DND-41 (cell line): ENCODE measurements at regions not wholly inside any gene's neighbourhood (a gene's known extent, or its start where the extent isn't known, plus 50 kb on each side); places are given as distances from the start of the nearest gene placed in this dataset.

ENCODE experiments used
- ATAC-seq: fragments of 200-7000 bp; cut with Tn5 transposase; 3 replicates; pipeline ENCODE4 v1.9.1; 2021; ENCODE audit warnings: low read depth; ENCODE audit not compliant: insufficient read depth
- DNase-seq: peaks from one replicate; pipeline ENCODE4 v3.0.0-alpha.2; 2020
- H2AFZ ChIP-seq: 2 replicates; pipeline ENCODE4 v1.6.0; 2012; ENCODE audit warnings: low read depth, low read length
- H3K27ac ChIP-seq: 2 replicates; pipeline ENCODE4 v1.5.1; 2012; ENCODE audit warnings: low read length, inconsistent platforms
- H3K27me3 ChIP-seq: fragments of 200-600 bp; sonication (generic); 2 replicates; pipeline ENCODE4 v1.6.0; 2012; ENCODE audit warnings: low read length, mild to moderate bottlenecking, inconsistent platforms; ENCODE audit not compliant: insufficient read depth, poor library complexity
- H3K36me3 ChIP-seq: 2 replicates; pipeline ENCODE4 v1.5.1; 2012; ENCODE audit warnings: low read length, inconsistent platforms; ENCODE audit not compliant: insufficient read depth
- H3K4me1 ChIP-seq: 2 replicates; pipeline ENCODE4 v1.5.1; 2012; ENCODE audit warnings: mild to moderate bottlenecking, low read length; ENCODE audit not compliant: insufficient read depth
- H3K4me2 ChIP-seq: 2 replicates; pipeline ENCODE4 v1.6.0; 2012; ENCODE audit warnings: mild to moderate bottlenecking, moderate library complexity, low read length, inconsistent platforms; ENCODE audit not compliant: insufficient read depth
- H3K4me3 ChIP-seq, 2 experiments: fragments of 200-600 bp in 1 of 2; shearing (Covaris generic) in 1 of 2; 2 replicates each; pipeline ENCODE4 v1.5.1; 2012 to 2016; ENCODE audit warnings: inconsistent platforms in 2 of 2, low read length in 2 of 2, mild to moderate bottlenecking in 2 of 2, low read depth in 1 of 2, moderate library complexity in 1 of 2
- H3K79me2 ChIP-seq: 2 replicates; pipeline ENCODE4 v1.6.0; 2012; ENCODE audit warnings: low read length, inconsistent platforms; ENCODE audit not compliant: insufficient read depth
- H3K9ac ChIP-seq: 2 replicates; pipeline ENCODE4 v1.6.0; 2012; ENCODE audit warnings: low read depth, mild to moderate bottlenecking, inconsistent platforms, low read length, moderate library complexity
- H3K9me3 ChIP-seq: 2 replicates; pipeline ENCODE4 v1.5.1; 2012; ENCODE audit warnings: low read length, moderate library complexity, mild to moderate bottlenecking, inconsistent platforms; ENCODE audit not compliant: insufficient read depth, severe bottlenecking
- H4K20me1 ChIP-seq: 2 replicates; pipeline ENCODE4 v1.6.0; 2012; ENCODE audit warnings: low read length; ENCODE audit not compliant: insufficient read depth
- CTCF ChIP-seq: IDR thresholded peaks from 2 replicates; pipeline ENCODE4 v1.5.1; 2012; ENCODE audit warnings: borderline replicate concordance, low read length, moderate library complexity, mild to moderate bottlenecking; ENCODE audit not compliant: poor library complexity, severe bottlenecking; ENCODE audit errors: extremely low read depth
- EZH2 ChIP-seq: IDR thresholded peaks from 3 replicates; pipeline ENCODE4 v1.6.1; 2012; ENCODE audit warnings: borderline replicate concordance, low read depth, mild to moderate bottlenecking, moderate library complexity, low read length, inconsistent platforms; ENCODE audit not compliant: severe bottlenecking

- H3K4me1 ChIP-seq: peaks cover 17% of the 10 kb centered on the region
- H3K27me3 ChIP-seq: no peaks in the 10 kb centered on the region
These were observed 63.7 kb upstream of the ATP12A start for GRCh38 chr13:24616514-24616913.

GRCh38 chr13:24617256-24618010 lies 62.8 kb upstream of the ATP12A start:
- Histone ChIP-seq H3K36me3 (no peaks in the 10 kb centered on the region), H3K9me3 (no peaks in the 10 kb centered on the region), H4K20me1 (no peaks in the 10 kb centered on the region), H3K27ac (peak overlapping the region; percentile 61; the same call in 1 of the 2 replicates), H3K4me2 (no peak overlapping the region), H3K27me3 (no peaks in the 10 kb centered on the region), H3K4me3 (no peak overlapping the region), H3K9ac (no peak overlapping the region), H3K4me1 (peaks cover 17% of the 10 kb centered on the region), H3K79me2 (no peaks in the 10 kb centered on the region), H2AFZ (peak overlapping the region; percentile 69; the same call in 1 of the 2 replicates)
- DNase-seq (no peak), ATAC-seq (no peak)
- TF ChIP-seq CTCF (no peak), EZH2 (no peak)

More at GRCh38 chr13:24616514-24616913, 63.7 kb upstream of the ATP12A start:
- H4K20me1 ChIP-seq: no peaks in the 10 kb centered on the region
- DNase-seq (no peak), ATAC-seq (no peak)
- no peak overlapping the region for H2AFZ ChIP-seq
- H3K9ac ChIP-seq: no peak overlapping the region
- no peak for TF ChIP-seq EZH2
- no peaks in the 10 kb centered on the region for H3K36me3 ChIP-seq
- H3K79me2 ChIP-seq: no peaks in the 10 kb centered on the region
- H3K4me3 ChIP-seq: no peak overlapping the region
- no peak overlapping the region for H3K27ac ChIP-seq
- H3K9me3 ChIP-seq: no peaks in the 10 kb centered on the region
- no peak overlapping the region for H3K4me2 ChIP-seq

GRCh38 chr13:24618011-24618955 lies 61.9 kb upstream of the ATP12A start:
- Histone ChIP-seq H3K36me3 (no peaks in the 10 kb centered on the region), H3K4me3 (no peak overlapping the region), H3K9ac (0 out of 2 replicates have a peak overlapping the region, but pooled peaks have one; percentile 9), H4K20me1 (no peaks in the 10 kb centered on the region), H3K27me3 (no peaks in the 10 kb centered on the region), H3K79me2 (no peaks in the 10 kb centered on the region), H3K27ac (peak overlapping the region; percentile 61), H3K4me2 (no peak overlapping the region), H3K4me1 (peaks cover 17% of the 10 kb centered on the region), H2AFZ (peak overlapping the region; percentile 69), H3K9me3 (no peaks in the 10 kb centered on the region)
- DNase-seq: peak; percentile 81
- ATAC-seq: peak; percentile 90
- no peak for TF ChIP-seq EZH2
- no peak for TF ChIP-seq CTCF

GRCh38 chr13:24619282-24619681 lies 60.9 kb upstream of the ATP12A start:
- no peak overlapping the region for H3K27ac ChIP-seq
- no peaks in the 10 kb centered on the region for H3K36me3 ChIP-seq

More at GRCh38 chr13:24619282-24619681, 60.9 kb upstream of the ATP12A start:
- H4K20me1 ChIP-seq: no peaks in the 10 kb centered on the region
- 0 out of 2 replicates have a peak overlapping the region, but pooled peaks have one; percentile 69 for H2AFZ ChIP-seq
- H3K27me3 ChIP-seq: no peaks in the 10 kb centered on the region
- H3K79me2 ChIP-seq: no peaks in the 10 kb centered on the region
- H3K9me3 ChIP-seq: no peaks in the 10 kb centered on the region
- no peak overlapping the region for H3K9ac ChIP-seq
- peaks cover 17% of the 10 kb centered on the region for H3K4me1 ChIP-seq
- ATAC-seq (no peak), DNase-seq (no peak)
- H3K4me3 ChIP-seq: no peak overlapping the region
- TF ChIP-seq CTCF (no peak), EZH2 (no peak)
- no peak overlapping the region for H3K4me2 ChIP-seq
